ENCODE measurements at regions not wholly inside any gene's neighbourhood (a gene's known extent, or its start where the extent isn't known, plus 50 kb on each side); places are given as distances from the start of the nearest gene placed in this dataset.

DNA sequence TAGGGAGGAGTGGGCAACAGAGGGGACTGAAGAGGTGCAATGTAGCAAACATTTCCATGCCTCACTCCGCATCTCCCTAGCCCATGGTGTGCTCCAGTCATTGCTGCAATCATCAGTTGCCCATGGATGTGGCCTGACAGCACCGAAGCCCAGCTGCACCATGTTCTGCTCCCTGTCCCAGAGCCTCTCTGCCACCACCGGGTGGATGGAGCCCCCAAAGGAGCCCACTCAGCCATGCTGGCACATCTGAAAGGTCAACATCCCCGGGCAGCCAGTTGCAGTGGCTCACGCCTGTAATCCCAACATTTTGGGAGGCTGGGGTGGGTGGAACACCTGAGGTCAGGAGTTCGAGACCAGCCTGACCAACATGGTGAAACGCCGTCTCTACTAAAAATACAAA lies 336.4 kb upstream of the ZMIZ1 start:
- no peak overlapping the region for H3K27ac ChIP-seq (ENCODE audit: low read length)
- no peaks in the 10 kb centered on the region; the same call in 1 of the 2 replicates for H3K36me3 ChIP-seq (ENCODE audit: control insufficient read depth, insufficient read depth, low read length)
- H3K9me3 ChIP-seq (ENCODE audit: control insufficient read depth, insufficient read depth, low read length): no peaks in the 10 kb centered on the region
- H3K4me3 ChIP-seq (ENCODE audit: low read length): no peak overlapping the region
- DNase-seq (ENCODE audit: low read depth, low spot score): no peak
- no CpG with 5 or more reads among the region's 8 CpGs for WGBS (ENCODE audit: insufficient coverage, insufficient read length)
- no peaks in the 10 kb centered on the region for H3K4me1 ChIP-seq (ENCODE audit: control insufficient read depth, insufficient read depth, low read length)
- no peaks in the 10 kb centered on the region for H3K27me3 ChIP-seq (ENCODE audit: control insufficient read depth, insufficient read depth, low read length)

DNA sequence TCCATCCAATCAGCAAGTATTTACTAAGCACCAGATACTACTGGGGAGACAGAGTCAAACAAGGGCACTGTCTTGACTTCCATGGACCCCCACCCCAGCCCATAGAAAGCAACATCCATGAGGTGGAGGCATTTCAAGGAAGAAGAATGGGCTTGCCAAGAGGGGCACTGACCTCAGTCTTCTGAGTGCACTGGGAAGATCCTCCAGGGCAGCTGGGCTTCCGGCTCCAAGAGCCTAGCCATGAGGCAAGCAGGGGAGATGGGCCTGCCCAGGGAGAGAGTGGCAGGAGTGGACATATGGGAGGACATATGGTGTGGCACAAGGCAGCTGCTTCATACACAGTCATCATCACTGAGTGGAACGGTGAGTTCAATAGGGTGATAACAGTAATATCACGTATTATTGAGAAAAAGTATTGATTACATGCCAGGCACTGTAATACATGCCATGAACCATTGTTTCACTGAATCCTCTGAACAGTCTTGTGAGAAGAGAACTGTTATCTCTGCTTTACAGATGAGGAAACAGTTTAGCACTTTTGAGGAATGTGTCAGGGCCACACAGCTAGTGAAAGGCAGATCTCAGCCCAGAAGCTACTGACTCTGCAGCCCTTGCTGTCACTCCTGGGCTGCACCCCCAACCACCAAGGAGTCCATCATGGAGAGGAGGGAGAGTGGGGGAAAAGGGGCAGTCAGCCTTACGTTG lies 331.7 kb upstream of the ZMIZ1 start:
- no peaks in the 10 kb centered on the region for H3K27me3 ChIP-seq (ENCODE audit: control insufficient read depth, insufficient read depth, low read length)
- no peak overlapping the region for H3K27ac ChIP-seq (ENCODE audit: low read length)
- H3K36me3 ChIP-seq (ENCODE audit: control insufficient read depth, insufficient read depth, low read length): no peaks in the 10 kb centered on the region; the same call in 1 of the 2 replicates
- no peaks in the 10 kb centered on the region for H3K9me3 ChIP-seq (ENCODE audit: control insufficient read depth, insufficient read depth, low read length)
- no peak overlapping the region for H3K4me3 ChIP-seq (ENCODE audit: low read length)
- no peak for DNase-seq (ENCODE audit: low read depth, low spot score)
- H3K4me1 ChIP-seq (ENCODE audit: control insufficient read depth, insufficient read depth, low read length): peaks cover 3% of the 10 kb centered on the region; the same call in 1 of the 2 replicates
- no CpG with 5 or more reads among the region's 4 CpGs for WGBS (ENCODE audit: insufficient coverage, insufficient read length)

DNA sequence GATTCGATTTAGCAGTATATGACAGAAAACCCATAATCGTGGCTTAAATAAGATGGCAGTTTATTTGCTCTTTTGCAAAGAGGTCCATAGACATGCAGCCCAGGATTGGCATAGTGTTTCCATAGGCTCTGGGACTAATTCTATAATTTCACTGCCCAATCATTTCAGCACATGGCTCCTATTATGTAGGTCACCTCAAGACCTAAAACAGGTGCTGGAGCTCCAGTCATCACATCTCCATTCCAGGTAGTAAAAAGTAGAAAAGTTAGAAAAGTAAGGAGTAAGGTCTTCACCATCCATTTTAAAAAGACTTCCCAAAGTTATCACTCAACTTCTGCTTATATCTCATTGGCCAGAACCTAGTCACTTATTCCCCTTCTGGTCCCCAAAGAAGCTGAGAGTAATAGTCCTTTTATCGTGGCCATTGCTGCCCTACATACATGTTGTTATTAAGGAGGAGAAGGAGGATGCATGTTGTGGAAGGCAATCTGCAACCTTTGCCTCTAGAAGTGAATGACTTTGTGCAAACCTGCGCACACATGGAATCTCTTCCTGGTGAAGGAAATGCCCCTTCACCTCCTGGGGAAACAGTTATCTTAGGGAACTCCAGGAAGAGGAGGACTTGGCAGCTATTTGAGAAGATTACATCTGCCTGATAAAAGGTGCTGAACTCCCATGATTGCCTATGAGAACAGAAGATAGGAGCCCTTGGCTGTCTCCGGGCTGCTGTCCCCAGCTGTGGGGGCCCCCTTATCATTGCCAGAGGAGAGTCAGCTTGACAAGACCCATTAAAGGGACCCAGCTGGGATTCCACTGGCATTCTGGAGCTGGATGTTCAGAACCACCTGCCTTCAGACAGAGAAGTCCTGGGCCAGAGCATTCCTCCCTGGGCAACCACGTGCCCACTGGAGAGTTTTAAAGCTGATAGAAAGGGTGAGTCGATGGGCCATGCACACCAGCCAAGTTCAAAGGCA lies 330.6 kb upstream of the ZMIZ1 start:
- H3K27ac ChIP-seq (ENCODE audit: low read length): no peak overlapping the region
- no CpG with 5 or more reads among the region's 7 CpGs for WGBS (ENCODE audit: insufficient coverage, insufficient read length)
- H3K4me1 ChIP-seq (ENCODE audit: control insufficient read depth, insufficient read depth, low read length): peaks cover 3% of the 10 kb centered on the region; the same call in 1 of the 2 replicates
- H3K27me3 ChIP-seq (ENCODE audit: control insufficient read depth, insufficient read depth, low read length): no peaks in the 10 kb centered on the region
- no peak overlapping the region for H3K4me3 ChIP-seq (ENCODE audit: low read length)
- H3K36me3 ChIP-seq (ENCODE audit: control insufficient read depth, insufficient read depth, low read length): no peaks in the 10 kb centered on the region; the same call in 1 of the 2 replicates
- no peak for DNase-seq (ENCODE audit: low read depth, low spot score)
- no peaks in the 10 kb centered on the region for H3K9me3 ChIP-seq (ENCODE audit: control insufficient read depth, insufficient read depth, low read length)

DNA sequence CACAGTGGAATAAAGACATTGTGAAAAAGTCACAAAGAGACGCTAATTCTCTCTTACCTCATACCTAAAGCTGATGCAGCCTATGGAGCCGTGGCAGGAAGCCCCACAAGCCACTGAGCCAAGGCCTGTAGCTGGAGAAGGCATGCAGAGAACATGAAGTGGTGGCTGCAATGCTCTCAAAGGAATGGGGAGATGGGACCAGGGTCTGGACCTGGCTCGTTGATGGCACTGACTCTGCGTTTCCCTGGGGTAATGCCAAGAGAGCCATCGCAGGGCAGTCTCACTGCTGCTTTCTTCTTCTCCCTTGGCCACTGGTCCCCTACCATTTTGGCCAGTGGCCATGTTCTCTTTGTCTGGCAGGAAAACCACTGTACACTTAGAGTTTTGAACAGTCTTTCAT lies 329.9 kb upstream of the ZMIZ1 start:
- no CpG with 5 or more reads among the region's 5 CpGs for WGBS (ENCODE audit: insufficient coverage, insufficient read length)
- Histone ChIP-seq H3K27ac (ENCODE audit: low read length) (no peak overlapping the region), H3K4me1 (ENCODE audit: control insufficient read depth, insufficient read depth, low read length) (peaks cover 3% of the 10 kb centered on the region; the same call in 1 of the 2 replicates), H3K4me3 (ENCODE audit: low read length) (no peak overlapping the region), H3K36me3 (ENCODE audit: control insufficient read depth, insufficient read depth, low read length) (no peaks in the 10 kb centered on the region; the same call in 1 of the 2 replicates), H3K27me3 (ENCODE audit: control insufficient read depth, insufficient read depth, low read length) (no peaks in the 10 kb centered on the region), H3K9me3 (ENCODE audit: control insufficient read depth, insufficient read depth, low read length) (no peaks in the 10 kb centered on the region)
- no peak for DNase-seq (ENCODE audit: low read depth, low spot score)

DNA sequence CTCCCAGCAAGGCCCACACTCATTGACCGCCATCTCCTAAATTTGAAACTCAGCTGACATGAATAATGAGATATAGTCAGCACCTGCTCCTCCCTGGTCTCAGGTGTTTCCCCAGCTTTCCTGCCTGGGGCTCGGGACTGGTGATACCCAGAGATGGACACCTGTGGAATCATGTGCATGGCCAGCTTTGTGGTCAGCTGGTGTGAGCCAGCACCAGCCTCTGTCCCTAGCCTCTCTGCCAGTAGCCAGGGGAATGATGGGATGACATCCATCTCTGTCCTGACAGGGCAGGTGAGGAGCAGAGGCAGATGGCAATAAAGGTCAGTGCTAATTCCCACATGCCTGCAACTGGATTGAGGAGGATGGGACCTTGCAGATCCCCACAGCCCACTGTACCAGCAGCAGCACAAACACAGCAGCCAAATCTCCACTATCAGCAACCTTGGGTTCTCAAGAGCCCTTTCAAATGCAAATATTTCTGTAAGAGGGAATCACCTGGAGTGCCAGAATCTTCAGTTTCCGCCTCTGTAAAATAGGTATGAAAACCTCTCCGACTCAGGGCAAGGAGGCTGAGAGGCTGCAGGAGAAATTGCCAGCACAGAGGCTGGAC lies 329.2 kb upstream of the ZMIZ1 start:
- no peak overlapping the region for H3K4me3 ChIP-seq (ENCODE audit: low read length)
- peaks cover 3% of the 10 kb centered on the region; the same call in 1 of the 2 replicates for H3K4me1 ChIP-seq (ENCODE audit: control insufficient read depth, insufficient read depth, low read length)
- no CpG with 5 or more reads among the region's 4 CpGs for WGBS (ENCODE audit: insufficient coverage, insufficient read length)
- no peaks in the 10 kb centered on the region for H3K27me3 ChIP-seq (ENCODE audit: control insufficient read depth, insufficient read depth, low read length)
- H3K36me3 ChIP-seq (ENCODE audit: control insufficient read depth, insufficient read depth, low read length): no peaks in the 10 kb centered on the region; the same call in 1 of the 2 replicates
- no peak overlapping the region for H3K27ac ChIP-seq (ENCODE audit: low read length)
- no peaks in the 10 kb centered on the region for H3K9me3 ChIP-seq (ENCODE audit: control insufficient read depth, insufficient read depth, low read length)
- DNase-seq (ENCODE audit: low read depth, low spot score): no peak

DNA sequence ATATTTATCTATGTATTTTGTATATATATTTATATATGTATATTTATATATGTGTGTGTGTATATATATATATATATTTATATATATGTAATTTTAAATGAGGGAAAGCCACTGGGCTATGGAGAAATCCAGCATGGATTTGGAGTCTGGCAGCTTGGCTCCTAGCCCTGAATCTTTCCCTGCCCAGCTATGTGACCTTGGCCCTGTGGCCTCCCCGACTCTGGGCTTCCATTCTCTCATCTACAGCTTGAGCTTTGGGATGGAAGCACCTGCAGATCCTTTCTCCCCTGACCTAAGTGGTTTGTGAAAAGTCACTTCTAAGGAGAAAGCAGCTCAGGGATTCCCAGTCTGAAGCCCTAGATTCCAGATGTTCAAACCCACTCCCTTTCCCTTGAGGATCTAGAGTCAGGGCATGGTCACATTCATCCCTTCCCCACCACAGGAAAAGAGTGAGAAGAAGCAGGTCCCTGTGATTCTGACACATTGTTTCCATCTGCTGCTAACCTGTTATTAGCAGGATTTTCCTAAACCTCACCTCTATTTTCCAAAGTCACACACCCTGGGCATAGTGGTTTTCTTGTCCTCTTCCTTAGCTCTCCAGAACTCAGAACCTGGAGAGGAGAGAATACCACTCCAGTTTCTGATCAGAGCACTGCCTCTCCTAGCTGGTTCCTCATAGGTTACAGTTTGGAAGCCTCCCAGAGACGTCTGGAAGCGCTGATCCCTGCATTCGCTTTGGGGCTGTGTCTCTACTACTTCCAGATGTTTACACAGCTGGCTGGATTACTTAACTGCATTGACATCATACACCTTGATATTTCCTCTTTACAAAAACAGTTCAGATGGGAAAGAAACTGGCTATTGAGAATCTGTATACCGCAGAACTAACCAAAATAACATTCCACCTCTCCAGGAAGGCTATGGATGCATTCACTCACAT lies 327.5 kb upstream of the ZMIZ1 start:
- DNase-seq (ENCODE audit: low read depth, low spot score): no peak
- peaks cover 3% of the 10 kb centered on the region; the same call in 1 of the 2 replicates for H3K4me1 ChIP-seq (ENCODE audit: control insufficient read depth, insufficient read depth, low read length)
- no peak overlapping the region for H3K27ac ChIP-seq (ENCODE audit: low read length)
- no peaks in the 10 kb centered on the region for H3K9me3 ChIP-seq (ENCODE audit: control insufficient read depth, insufficient read depth, low read length)
- H3K36me3 ChIP-seq (ENCODE audit: control insufficient read depth, insufficient read depth, low read length): no peaks in the 10 kb centered on the region
- no peak overlapping the region for H3K4me3 ChIP-seq (ENCODE audit: low read length)
- H3K27me3 ChIP-seq (ENCODE audit: control insufficient read depth, insufficient read depth, low read length): no peaks in the 10 kb centered on the region
- WGBS (ENCODE audit: insufficient coverage, insufficient read length): no CpG with 5 or more reads among the region's 5 CpGs

DNA sequence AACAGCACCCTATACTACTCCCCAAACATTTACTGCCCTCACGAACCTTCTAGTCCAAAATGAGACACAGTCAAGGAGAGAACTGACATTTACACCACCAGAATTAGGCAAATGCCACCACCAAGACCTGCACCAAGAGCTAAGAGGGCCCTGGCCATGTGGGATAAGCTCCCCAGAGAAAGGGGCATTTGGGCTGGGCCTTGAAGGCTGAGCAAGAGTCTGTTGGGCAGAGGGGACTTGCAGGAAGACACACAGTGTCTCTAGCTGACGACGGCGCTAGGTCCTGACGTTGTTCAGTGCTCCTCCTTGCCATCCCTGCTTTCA lies 326.4 kb upstream of the ZMIZ1 start:
- H3K27me3 ChIP-seq (ENCODE audit: control insufficient read depth, insufficient read depth, low read length): no peaks in the 10 kb centered on the region
- DNase-seq (ENCODE audit: low read depth, low spot score): no peak
- no peak overlapping the region for H3K4me3 ChIP-seq (ENCODE audit: low read length)
- H3K36me3 ChIP-seq (ENCODE audit: control insufficient read depth, insufficient read depth, low read length): no peaks in the 10 kb centered on the region
- no CpG with 5 or more reads among the region's 5 CpGs for WGBS (ENCODE audit: insufficient coverage, insufficient read length)
- peaks cover 3% of the 10 kb centered on the region; the same call in 1 of the 2 replicates for H3K4me1 ChIP-seq (ENCODE audit: control insufficient read depth, insufficient read depth, low read length)
- H3K9me3 ChIP-seq (ENCODE audit: control insufficient read depth, insufficient read depth, low read length): no peaks in the 10 kb centered on the region
- no peak overlapping the region for H3K27ac ChIP-seq (ENCODE audit: low read length)

DNA sequence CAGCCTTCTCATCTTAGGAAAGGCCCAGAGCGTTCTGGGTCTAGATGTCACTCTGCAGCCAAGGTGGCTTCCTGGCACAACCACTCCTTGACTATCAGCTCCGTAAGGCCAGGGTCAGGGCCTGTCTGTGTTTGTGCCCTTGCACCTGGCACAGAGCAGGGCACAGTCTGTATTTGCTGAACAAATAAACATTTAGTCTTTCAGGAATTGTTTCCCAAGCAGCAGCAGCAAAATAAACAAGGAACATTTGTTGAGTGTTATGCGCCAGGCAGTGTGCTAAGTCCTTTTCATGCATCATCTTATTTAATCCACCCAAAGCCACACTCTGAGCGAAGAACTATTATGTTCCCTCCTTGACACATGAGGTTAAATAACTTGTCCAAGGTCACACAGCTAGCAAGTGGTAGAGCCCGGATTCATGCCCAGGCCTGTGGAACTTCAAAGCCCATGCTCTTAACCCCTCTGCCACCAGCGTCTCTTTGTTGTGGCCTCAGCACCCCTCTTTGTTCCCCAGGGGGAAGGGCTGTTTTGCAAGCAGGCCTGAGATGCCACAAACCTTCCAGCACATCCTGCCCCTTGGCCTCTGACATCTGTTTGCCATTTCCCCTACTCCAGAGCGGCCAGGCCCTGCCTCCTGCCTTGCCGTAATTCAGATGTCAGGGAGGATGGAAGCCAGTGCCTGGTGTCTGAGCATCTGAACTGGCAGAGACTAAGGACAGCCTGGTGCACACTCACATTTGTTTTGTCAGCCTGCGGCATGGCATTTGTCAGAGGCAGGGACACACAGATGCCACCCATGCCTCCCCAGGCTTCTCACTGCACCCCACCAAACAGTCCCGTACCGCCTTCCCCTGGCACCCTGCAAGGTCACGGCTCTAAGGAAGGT lies 325.8 kb upstream of the ZMIZ1 start:
- no peak overlapping the region for H3K27ac ChIP-seq (ENCODE audit: low read length)
- H3K27me3 ChIP-seq (ENCODE audit: control insufficient read depth, insufficient read depth, low read length): no peaks in the 10 kb centered on the region
- DNase-seq (ENCODE audit: low read depth, low spot score): no peak
- peaks cover 3% of the 10 kb centered on the region; the same call in 1 of the 2 replicates for H3K4me1 ChIP-seq (ENCODE audit: control insufficient read depth, insufficient read depth, low read length)
- H3K36me3 ChIP-seq (ENCODE audit: control insufficient read depth, insufficient read depth, low read length): no peaks in the 10 kb centered on the region
- no peak overlapping the region for H3K4me3 ChIP-seq (ENCODE audit: low read length)
- no CpG with 5 or more reads among the region's 12 CpGs for WGBS (ENCODE audit: insufficient coverage, insufficient read length)
- no peaks in the 10 kb centered on the region for H3K9me3 ChIP-seq (ENCODE audit: control insufficient read depth, insufficient read depth, low read length)

DNA sequence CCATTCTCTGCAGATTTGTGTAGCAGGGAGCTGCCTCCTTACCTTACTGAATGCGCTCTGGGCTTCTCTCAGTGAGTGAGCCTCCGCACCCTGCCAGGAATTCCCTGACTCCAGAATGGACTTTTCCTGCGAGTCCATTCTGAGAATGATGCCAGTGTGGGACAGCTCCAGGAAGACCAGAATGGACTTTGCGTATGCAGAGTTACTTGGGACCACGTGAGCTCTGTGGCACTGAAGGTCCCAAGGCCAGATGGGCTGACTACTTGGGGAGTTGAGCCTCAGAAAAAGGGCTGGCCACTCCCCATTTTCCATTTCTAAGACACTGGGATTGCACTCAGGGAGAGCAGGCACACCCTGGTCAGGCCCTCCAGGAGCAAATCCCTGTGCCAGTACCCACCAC lies 324.7 kb upstream of the ZMIZ1 start:
- Histone ChIP-seq H3K4me3 (ENCODE audit: low read length) (no peak overlapping the region), H3K27ac (ENCODE audit: low read length) (no peak overlapping the region), H3K36me3 (ENCODE audit: control insufficient read depth, insufficient read depth, low read length) (no peaks in the 10 kb centered on the region), H3K27me3 (ENCODE audit: control insufficient read depth, insufficient read depth, low read length) (no peaks in the 10 kb centered on the region), H3K9me3 (ENCODE audit: control insufficient read depth, insufficient read depth, low read length) (no peaks in the 10 kb centered on the region), H3K4me1 (ENCODE audit: control insufficient read depth, insufficient read depth, low read length) (peaks cover 3% of the 10 kb centered on the region; the same call in 1 of the 2 replicates)
- WGBS (ENCODE audit: insufficient coverage, insufficient read length): no CpG with 5 or more reads among the region's 5 CpGs
- no peak for DNase-seq (ENCODE audit: low read depth, low spot score)
